ENCODE measurements at regions not wholly inside any gene's neighbourhood (a gene's known extent, or its start where the extent isn't known, plus 50 kb on each side); places are given as distances from the start of the nearest gene placed in this dataset.

GRCh38 chr10:58951087-58951486 is 225.4 kb upstream of the PHYHIPL start:
- no peak for TF ChIP-seq BHLHE40 (IDR thresholded peaks at IDR 0.05; ENCODE audit: borderline replicate concordance)
- no peak for TF ChIP-seq FOXM1 (IDR thresholded peaks at IDR 0.05; ENCODE audit: borderline replicate concordance)
- TF ChIP-seq SP1 (IDR thresholded peaks at IDR 0.05), result no peak
- TF ChIP-seq ZNF384 (IDR thresholded peaks at IDR 0.05), result no peak
- TF ChIP-seq NFRKB (IDR thresholded peaks at IDR 0.05), result no peak
- TF ChIP-seq TARDBP (IDR thresholded peaks at IDR 0.05), result no peak
- no peak for TF ChIP-seq SUZ12 (IDR thresholded peaks at IDR 0.05)
- no peak for TF ChIP-seq FOXK2 (IDR thresholded peaks at IDR 0.05)
- TF ChIP-seq ELF4 (IDR thresholded peaks at IDR 0.05), result no peak
- no peak for TF ChIP-seq ARNT (IDR thresholded peaks at IDR 0.05)
